WTC11 (cell line): ENCODE measurements at regions not wholly inside any gene's neighbourhood (a gene's known extent, or its start where the extent isn't known, plus 50 kb on each side); places are given as distances from the start of the nearest gene placed in this dataset.

Experiments used
- ATAC-seq: fragments of 200-7000 bp; cut with Tn5 transposase; 2 replicates; pipeline ENCODE4 v1.10.0; 2021; ENCODE audit warnings: mild to moderate bottlenecking, moderate library complexity
- CTCF ChIA-PET: fragments of 300-600 bp; sonication (Branson Sonifier 250); formaldehyde crosslinking; loops from one replicate; lab custom pipeline; 2021; ENCODE audit warnings: antibody characterized with exemption; lab: Charles Lee
- POLR2A ChIA-PET: fragments of 350-600 bp; sonication (Branson Sonifier 250); formaldehyde crosslinking; loops from one replicate; lab custom pipeline; 2021; ENCODE audit warnings: antibody characterized with exemption; lab: Charles Lee
- DNase-seq: peaks from one replicate; pipeline ENCODE4 v3.0.0; 2021; ENCODE audit warnings: low spot score
- H3K27ac Mint-ChIP-seq: 2 replicates; pipeline ENCODE4 v1.8.0; 2021; ENCODE audit warnings: mixed read lengths
- H3K27me3 Mint-ChIP-seq: 2 replicates; pipeline ENCODE4 v1.8.0; 2021; ENCODE audit warnings: low read depth, mild to moderate bottlenecking, moderate library complexity, mixed read lengths
- H3K36me3 Mint-ChIP-seq: 2 replicates; pipeline ENCODE4 v1.8.0; 2021; ENCODE audit warnings: mixed read lengths
- H3K4me1 Mint-ChIP-seq: 2 replicates; pipeline ENCODE4 v1.8.0; 2022; ENCODE audit warnings: mixed read lengths
- H3K4me3 Mint-ChIP-seq: 2 replicates; pipeline ENCODE4 v1.8.0; 2021; ENCODE audit warnings: mild to moderate bottlenecking, moderate library complexity, mixed read lengths
- H3K9me3 Mint-ChIP-seq: 2 replicates; pipeline ENCODE4 v1.8.0; 2021; ENCODE audit warnings: mixed read lengths
- ATF1 ChIP-seq: sonication (generic); formaldehyde crosslinking; IDR thresholded peaks from 2 replicates; pipeline ENCODE4 v1.8.1; 2023; ENCODE audit warnings: mild to moderate bottlenecking, moderate library complexity, missing genetic modification reagents
- CBFB ChIP-seq: sonication (generic); formaldehyde crosslinking; IDR thresholded peaks from 2 replicates; pipeline ENCODE4 v1.8.1; 2022; ENCODE audit warnings: mild to moderate bottlenecking, low read depth, missing genetic modification reagents
- E2F1 ChIP-seq: sonication (generic); formaldehyde crosslinking; IDR thresholded peaks from 2 replicates; pipeline ENCODE4 v1.8.0; 2022; ENCODE audit warnings: mild to moderate bottlenecking, missing genetic modification reagents
- ERG ChIP-seq: fragments of 250-450 bp; sonication (Bioruptor Pico); IDR thresholded peaks from 2 replicates; pipeline ENCODE4 v1.8.0; 2021; ENCODE audit warnings: mild to moderate bottlenecking
- FOXJ3 ChIP-seq: sonication (generic); formaldehyde crosslinking; IDR thresholded peaks from 2 replicates; pipeline ENCODE4 v1.9.0; 2021; ENCODE audit warnings: missing genetic modification reagents, mild to moderate bottlenecking, borderline replicate concordance
- NFYB ChIP-seq: sonication (generic); formaldehyde crosslinking; conservative IDR thresholded peaks from 2 replicates; pipeline ENCODE4 v1.8.0; 2022; ENCODE audit warnings: low read depth, missing genetic modification reagents
- PRDM15 ChIP-seq: sonication (generic); formaldehyde crosslinking; IDR thresholded peaks from 2 replicates; pipeline ENCODE4 v1.8.0; 2022; ENCODE audit warnings: missing genetic modification reagents
- SMAD4 ChIP-seq: sonication (generic); formaldehyde crosslinking; IDR thresholded peaks from 2 replicates; pipeline ENCODE4 v1.8.0; 2022; ENCODE audit warnings: mild to moderate bottlenecking, missing genetic modification reagents
- TEAD1 ChIP-seq: sonication (generic); formaldehyde crosslinking; IDR thresholded peaks from 2 replicates; pipeline ENCODE4 v1.8.0; 2022; ENCODE audit warnings: mild to moderate bottlenecking, missing genetic modification reagents
- ZNF219 ChIP-seq: sonication (generic); formaldehyde crosslinking; IDR thresholded peaks from 2 replicates; pipeline ENCODE4 v1.8.0; 2023; ENCODE audit warnings: missing genetic modification reagents, mild to moderate bottlenecking, borderline replicate concordance
- TF ChIP-seq, protein P1 (sequence below): fragments of 250-450 bp; sonication (Bioruptor Pico); IDR thresholded peaks from 2 replicates; pipeline ENCODE4 v2.1.2; 2022; ENCODE audit warnings: mild to moderate bottlenecking, moderate library complexity
- TF ChIP-seq, protein P2 (sequence below): sonication (generic); formaldehyde crosslinking; IDR thresholded peaks from 2 replicates; pipeline ENCODE4 v1.8.1; 2023; ENCODE audit warnings: mild to moderate bottlenecking, missing genetic modification reagents
- TF ChIP-seq, protein P3 (sequence below): sonication (generic); formaldehyde crosslinking; IDR thresholded peaks from 2 replicates; pipeline ENCODE4 v1.8.0; 2023; ENCODE audit warnings: missing genetic modification reagents
- TF ChIP-seq, protein P4 (sequence below): sonication (generic); formaldehyde crosslinking; IDR thresholded peaks from 2 replicates; pipeline ENCODE4 v1.8.1; 2023; ENCODE audit warnings: mild to moderate bottlenecking, missing genetic modification reagents, moderate library complexity

DNA sequence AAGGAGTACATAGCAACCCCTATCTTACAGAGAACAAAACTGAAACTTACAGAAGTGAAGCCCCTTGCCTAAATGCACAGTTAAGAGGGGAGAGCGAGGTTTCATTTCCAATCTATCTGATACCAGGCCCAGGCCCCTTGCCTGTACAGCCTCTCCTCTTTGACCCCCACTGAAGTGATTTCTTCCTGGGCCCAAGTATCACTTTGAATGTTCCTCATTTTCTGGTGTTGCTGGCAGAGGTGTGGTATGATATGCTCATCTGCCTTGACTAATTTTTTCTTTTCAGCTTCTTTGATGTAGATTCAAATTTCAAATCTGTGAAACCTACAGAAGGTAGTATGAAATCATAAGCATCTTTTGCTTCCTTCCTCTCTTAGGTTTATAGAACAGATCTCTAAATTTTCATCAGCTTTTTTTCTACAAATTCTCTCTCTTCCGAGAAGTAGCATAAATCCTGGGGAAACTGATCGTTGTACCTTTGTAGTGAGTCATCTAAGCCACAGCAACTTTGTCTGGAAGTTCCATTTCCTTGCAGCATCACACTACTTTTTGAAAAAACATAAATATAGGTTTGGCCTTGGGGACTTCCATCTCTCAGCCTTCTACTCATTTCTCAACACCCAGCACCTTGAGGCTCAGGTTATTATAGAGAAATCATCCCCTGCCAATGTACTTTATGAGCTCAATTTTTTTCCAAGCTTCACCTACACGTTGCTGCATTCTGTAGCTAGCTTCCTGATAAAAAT, 402.4 kb upstream of the PTGER4 start:
- no peak overlapping the region for H3K4me3 Mint-ChIP-seq
- ChIA-PET POLR2A (no interaction called here), CTCF (no interaction called here)
- no peaks in the 10 kb centered on the region for H3K27me3 Mint-ChIP-seq
- peaks cover 5% of the 10 kb centered on the region for H3K4me1 Mint-ChIP-seq
- no peak for DNase-seq
- TF ChIP-seq PRDM15 (CRISPR knock-in tag), result no peak
- TF ChIP-seq, protein P1, sequence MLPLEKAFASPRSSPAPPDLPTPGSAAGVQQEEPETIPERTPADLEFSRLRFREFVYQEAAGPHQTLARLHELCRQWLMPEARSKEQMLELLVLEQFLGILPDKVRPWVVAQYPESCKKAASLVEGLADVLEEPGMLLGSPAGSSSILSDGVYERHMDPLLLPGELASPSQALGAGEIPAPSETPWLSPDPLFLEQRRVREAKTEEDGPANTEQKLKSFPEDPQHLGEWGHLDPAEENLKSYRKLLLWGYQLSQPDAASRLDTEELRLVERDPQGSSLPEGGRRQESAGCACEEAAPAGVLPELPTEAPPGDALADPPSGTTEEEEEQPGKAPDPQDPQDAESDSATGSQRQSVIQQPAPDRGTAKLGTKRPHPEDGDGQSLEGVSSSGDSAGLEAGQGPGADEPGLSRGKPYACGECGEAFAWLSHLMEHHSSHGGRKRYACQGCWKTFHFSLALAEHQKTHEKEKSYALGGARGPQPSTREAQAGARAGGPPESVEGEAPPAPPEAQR, result no peak
- TF ChIP-seq ZNF219 (CRISPR knock-in tag), result no peak
- TF ChIP-seq, protein P2, sequence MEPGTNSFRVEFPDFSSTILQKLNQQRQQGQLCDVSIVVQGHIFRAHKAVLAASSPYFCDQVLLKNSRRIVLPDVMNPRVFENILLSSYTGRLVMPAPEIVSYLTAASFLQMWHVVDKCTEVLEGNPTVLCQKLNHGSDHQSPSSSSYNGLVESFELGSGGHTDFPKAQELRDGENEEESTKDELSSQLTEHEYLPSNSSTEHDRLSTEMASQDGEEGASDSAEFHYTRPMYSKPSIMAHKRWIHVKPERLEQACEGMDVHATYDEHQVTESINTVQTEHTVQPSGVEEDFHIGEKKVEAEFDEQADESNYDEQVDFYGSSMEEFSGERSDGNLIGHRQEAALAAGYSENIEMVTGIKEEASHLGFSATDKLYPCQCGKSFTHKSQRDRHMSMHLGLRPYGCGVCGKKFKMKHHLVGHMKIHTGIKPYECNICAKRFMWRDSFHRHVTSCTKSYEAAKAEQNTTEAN (CRISPR knock-in tag), result no peak
- no peak for TF ChIP-seq E2F1 (CRISPR knock-in tag)
- TF ChIP-seq, protein P3, sequence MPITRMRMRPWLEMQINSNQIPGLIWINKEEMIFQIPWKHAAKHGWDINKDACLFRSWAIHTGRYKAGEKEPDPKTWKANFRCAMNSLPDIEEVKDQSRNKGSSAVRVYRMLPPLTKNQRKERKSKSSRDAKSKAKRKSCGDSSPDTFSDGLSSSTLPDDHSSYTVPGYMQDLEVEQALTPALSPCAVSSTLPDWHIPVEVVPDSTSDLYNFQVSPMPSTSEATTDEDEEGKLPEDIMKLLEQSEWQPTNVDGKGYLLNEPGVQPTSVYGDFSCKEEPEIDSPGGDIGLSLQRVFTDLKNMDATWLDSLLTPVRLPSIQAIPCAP (CRISPR knock-in tag), result no peak
- no peak for TF ChIP-seq ERG (CRISPR knock-in tag)
- no peak for TF ChIP-seq CBFB (CRISPR knock-in tag)
- TF ChIP-seq, protein P4, sequence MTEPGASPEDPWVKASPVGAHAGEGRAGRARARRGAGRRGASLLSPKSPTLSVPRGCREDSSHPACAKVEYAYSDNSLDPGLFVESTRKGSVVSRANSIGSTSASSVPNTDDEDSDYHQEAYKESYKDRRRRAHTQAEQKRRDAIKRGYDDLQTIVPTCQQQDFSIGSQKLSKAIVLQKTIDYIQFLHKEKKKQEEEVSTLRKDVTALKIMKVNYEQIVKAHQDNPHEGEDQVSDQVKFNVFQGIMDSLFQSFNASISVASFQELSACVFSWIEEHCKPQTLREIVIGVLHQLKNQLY, result no peak
- no peak for TF ChIP-seq SMAD4 (CRISPR knock-in tag)
- no peak for TF ChIP-seq TEAD1 (CRISPR knock-in tag)
- no peak for TF ChIP-seq ATF1 (CRISPR knock-in tag)
- TF ChIP-seq NFYB (CRISPR knock-in tag), result no peak
- no peak for TF ChIP-seq FOXJ3 (CRISPR knock-in tag)
- peaks cover 6% of the 10 kb centered on the region for H3K9me3 Mint-ChIP-seq
- H3K27ac Mint-ChIP-seq, result no peak overlapping the region
- H3K36me3 Mint-ChIP-seq, result no peaks in the 10 kb centered on the region
- ATAC-seq, result no peak
